ENCODE measurements at regions not wholly inside any gene's neighbourhood (a gene's known extent, or its start where the extent isn't known, plus 50 kb on each side); places are given as distances from the start of the nearest gene placed in this dataset.

DNA sequence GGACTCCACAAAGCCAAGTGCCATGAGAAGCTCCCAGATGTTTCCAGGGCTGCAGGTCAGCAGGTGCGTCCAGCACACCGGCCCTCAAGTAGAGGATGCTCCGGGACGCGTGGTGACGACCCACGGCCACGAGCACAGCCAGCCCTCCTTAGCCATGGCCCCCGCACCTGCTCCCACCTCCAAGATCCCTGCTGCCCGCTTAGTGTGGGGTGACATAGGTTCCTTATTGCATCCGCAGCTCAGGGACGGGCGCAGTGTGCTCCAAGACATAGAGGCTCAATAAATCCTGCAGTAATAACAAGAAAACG is 138.1 kb upstream of the RPS6KA2 start:
- TF ChIP-seq CTCF (IDR thresholded peaks at IDR 0.05) (no peak), EZH2 (IDR thresholded peaks at IDR 0.05) (no peak)

Measured in neural progenitor cell (in vitro differentiated cells).